H1 (cell line): ENCODE measurements at regions not wholly inside any gene's neighbourhood (a gene's known extent, or its start where the extent isn't known, plus 50 kb on each side); places are given as distances from the start of the nearest gene placed in this dataset.

ENCODE experiments used
- CTCF ChIA-PET: fragments of 300-600 bp; sonication (Branson Sonifier 250); formaldehyde crosslinking; loops from one replicate; lab custom pipeline; 2021; ENCODE audit not compliant: partially characterized antibody; lab: Charles Lee
- POLR2A ChIA-PET: fragments of 300-600 bp; sonication (Branson Sonifier 250); formaldehyde crosslinking; loops from one replicate; lab custom pipeline; 2021; ENCODE audit warnings: inconsistent platforms; ENCODE audit not compliant: partially characterized antibody; lab: Charles Lee
- DNase-seq, 2 experiments: peaks; one replicate each; pipeline versions ENCODE4 v3.0.0 to v3.0.0-alpha.2; 2010 to 2022; ENCODE audit warnings: low spot score in 2 of 2, low read depth in 1 of 2, mixed read lengths in 1 of 2
- FAIRE-seq: peaks from 2 replicates; lab custom pipeline; 2011; peaks lifted over from hg19 to GRCh38; lab: Jason Lieb, UNC
- H2AFZ ChIP-seq: 2 replicates; pipeline ENCODE4 v1.8.1; 2012; ENCODE audit warnings: low read length, inconsistent platforms
- H2AK5ac ChIP-seq: 2 replicates; pipeline ENCODE4 v1.6.1; 2013; ENCODE audit warnings: low read depth, low read length
- H2BK120ac ChIP-seq: replicated peaks from 2 replicates; pipeline ENCODE3; 2013; ENCODE audit warnings: low read depth, low read length, inconsistent platforms
- H2BK12ac ChIP-seq: 2 replicates; pipeline ENCODE4 v1.6.1; 2013; ENCODE audit warnings: low read depth, low read length
- H2BK15ac ChIP-seq: 2 replicates; pipeline ENCODE4 v1.6.1; 2013; ENCODE audit warnings: low read length
- H2BK20ac ChIP-seq: 2 replicates; pipeline ENCODE4 v1.6.1; 2013; ENCODE audit warnings: low read length
- H2BK5ac ChIP-seq: 2 replicates; pipeline ENCODE4 v1.6.1; 2013; ENCODE audit warnings: low read depth, low read length
- H3K14ac ChIP-seq: 2 replicates; pipeline ENCODE4 v1.6.1; 2013; ENCODE audit warnings: inconsistent platforms; ENCODE audit not compliant: insufficient read length
- H3K18ac ChIP-seq: 2 replicates; pipeline ENCODE4 v1.6.1; 2013; ENCODE audit warnings: low read length; ENCODE audit errors: extremely low read depth
- H3K23ac ChIP-seq: 2 replicates; pipeline ENCODE4 v1.6.1; 2013; ENCODE audit warnings: inconsistent platforms; ENCODE audit not compliant: insufficient read length
- H3K23me2 ChIP-seq: 2 replicates; pipeline ENCODE4 v1.6.1; 2013; ENCODE audit warnings: low read depth, low read length
- H3K27ac ChIP-seq: 2 replicates; pipeline ENCODE4 v1.6.1; 2011; ENCODE audit warnings: low read depth, low read length, inconsistent platforms
- H3K27me3 ChIP-seq, 4 experiments: replicated peaks in 1 of 4; 1 replicate in 1 of 4; 2 replicates in 3 of 4; pipeline versions ENCODE4 v1.6.1 to v1.8.1; 2011 to 2013; ENCODE audit warnings: low read length in 3 of 4, mild to moderate bottlenecking in 3 of 4, inconsistent platforms in 2 of 4, mixed read lengths in 2 of 4, moderate library complexity in 1 of 4; ENCODE audit not compliant: control insufficient read depth in 3 of 4, insufficient read depth in 3 of 4; ENCODE audit errors: extremely low read depth in 1 of 4
- H3K36me3 ChIP-seq, 4 experiments: 2 replicates each; pipeline versions ENCODE4 v1.6.1 to v1.8.1; 2011 to 2013; ENCODE audit warnings: mild to moderate bottlenecking in 4 of 4, low read length in 3 of 4, moderate library complexity in 2 of 4, control low read depth in 1 of 4, inconsistent platforms in 1 of 4; ENCODE audit not compliant: insufficient read depth in 4 of 4, control insufficient read depth in 2 of 4
- H3K4ac ChIP-seq: replicated peaks from 2 replicates; pipeline ENCODE3; 2013; ENCODE audit warnings: low read length, low read depth, mixed read lengths, inconsistent platforms; ENCODE audit not compliant: insufficient read length
- H3K4me1 ChIP-seq, 4 experiments: replicated peaks in 1 of 4; 1 replicate in 1 of 4; 2 replicates in 3 of 4; pipeline versions ENCODE4 v1.6.1 to v1.8.1; 2011 to 2013; ENCODE audit warnings: low read length in 3 of 4, inconsistent platforms in 2 of 4, mixed read lengths in 1 of 4; ENCODE audit not compliant: insufficient read depth in 4 of 4, control insufficient read depth in 3 of 4
- H3K4me2 ChIP-seq, 2 experiments: 2 replicates each; pipeline versions ENCODE4 v1.6.1 to v1.8.1; 2011 to 2013; ENCODE audit warnings: low read depth in 2 of 2, low read length in 2 of 2, control low read depth in 1 of 2, inconsistent platforms in 1 of 2, mild to moderate bottlenecking in 1 of 2; ENCODE audit not compliant: insufficient read depth in 1 of 2
- H3K4me3 ChIP-seq, 4 experiments: fragments of 200-600, 300-600 bp in 1 of 4; sonication (generic), shearing (Covaris generic), sonication (Bioruptor Twin) in 1 of 4; 2 replicates each; pipeline versions ENCODE4 v1.5.1 to v1.8.1; 2011 to 2016; ENCODE audit warnings: low read length in 4 of 4, low read depth in 3 of 4, control low read depth in 2 of 4, inconsistent platforms in 2 of 4, mild to moderate bottlenecking in 2 of 4, mixed read lengths in 1 of 4, moderate library complexity in 1 of 4; ENCODE audit not compliant: insufficient read depth in 2 of 4; ENCODE audit errors: extremely low read depth in 1 of 4
- H3K56ac ChIP-seq: replicated peaks from 2 replicates; pipeline ENCODE3; 2013; ENCODE audit warnings: low read depth, mild to moderate bottlenecking, mixed read lengths, low read length, inconsistent platforms; ENCODE audit not compliant: insufficient read length
- H3K79me1 ChIP-seq: 2 replicates; pipeline ENCODE4 v1.6.1; 2013; ENCODE audit warnings: low read depth, low read length, control low read depth
- H3K79me2 ChIP-seq, 2 experiments: 2 replicates each; pipeline versions ENCODE4 v1.6.1 to v1.8.1; 2012 to 2013; ENCODE audit warnings: low read length in 2 of 2, mild to moderate bottlenecking in 2 of 2, inconsistent platforms in 1 of 2; ENCODE audit not compliant: insufficient read depth in 2 of 2, control insufficient read depth in 1 of 2
- H3K9ac ChIP-seq, 4 experiments: replicated peaks in 1 of 4; 1 replicate in 1 of 4; 2 replicates in 3 of 4; pipeline versions ENCODE4 v1.6.1 to v1.8.1; 2011 to 2013; ENCODE audit warnings: low read depth in 3 of 4, low read length in 3 of 4, control low read depth in 2 of 4, mild to moderate bottlenecking in 2 of 4, moderate library complexity in 2 of 4, inconsistent platforms in 1 of 4; ENCODE audit errors: extremely low read depth in 1 of 4
- H3K9me3 ChIP-seq, 2 experiments: 2 replicates each; pipeline versions ENCODE4 v1.6.1 to v1.8.1; 2012 to 2013; ENCODE audit warnings: mild to moderate bottlenecking in 2 of 2, moderate library complexity in 2 of 2, control low read depth in 1 of 2, inconsistent platforms in 1 of 2, low read depth in 1 of 2, low read length in 1 of 2, mixed read lengths in 1 of 2; ENCODE audit not compliant: insufficient read depth in 2 of 2
- H4K20me1 ChIP-seq, 2 experiments: replicated peaks in 1 of 2; 2 replicates each; pipeline versions ENCODE3 to v1.8.1; 2011 to 2013; ENCODE audit warnings: inconsistent platforms in 2 of 2, low read length in 2 of 2, mild to moderate bottlenecking in 1 of 2; ENCODE audit not compliant: insufficient read depth in 2 of 2, control insufficient read depth in 1 of 2
- H4K5ac ChIP-seq: 2 replicates; pipeline ENCODE4 v1.6.1; 2013; ENCODE audit warnings: low read length, low read depth, mixed read lengths, inconsistent platforms; ENCODE audit not compliant: insufficient read length
- H4K8ac ChIP-seq: 2 replicates; pipeline ENCODE4 v1.8.0; 2013; ENCODE audit warnings: mild to moderate bottlenecking, moderate library complexity, low read length, inconsistent platforms; ENCODE audit not compliant: insufficient read depth; ENCODE audit errors: extremely low read depth
- H4K91ac ChIP-seq: replicated peaks from 2 replicates; pipeline ENCODE3; 2013; ENCODE audit warnings: low read length, mixed read lengths, inconsistent platforms; ENCODE audit not compliant: insufficient read length
- ASH2L ChIP-seq: fragments of 200-600, 300-600 bp; sonication (generic); IDR thresholded peaks from one replicate; pipeline ENCODE4 v1.7.1; 2017; ENCODE audit warnings: low read length
- BACH1 ChIP-seq: IDR thresholded peaks from 2 replicates; pipeline ENCODE4 v1.6.1; 2012; ENCODE audit warnings: low read length, improper control_type of control experiment
- CBX5 ChIP-seq: fragments of 300-800, 300-1000 bp; sonication (generic); IDR thresholded peaks from 2 replicates; pipeline ENCODE4 v1.7.1; 2016; ENCODE audit warnings: antibody characterized with exemption, low read length, low read depth
- EP300 ChIP-seq, 2 experiments: IDR thresholded peaks; 1 replicate in 1 of 2; 2 replicates in 1 of 2; pipeline ENCODE4 v1.6.1; 2011 to 2012; ENCODE audit warnings: low read depth in 2 of 2, low read length in 2 of 2, mild to moderate bottlenecking in 2 of 2, borderline replicate concordance in 1 of 2, inconsistent platforms in 1 of 2, moderate library complexity in 1 of 2
- FOSL1 ChIP-seq: IDR thresholded peaks from 2 replicates; pipeline ENCODE4 v1.6.1; 2011; ENCODE audit warnings: mild to moderate bottlenecking, low read depth, low read length, moderate library complexity; ENCODE audit not compliant: insufficient read depth
- GABPA ChIP-seq: IDR thresholded peaks from 2 replicates; pipeline ENCODE4 v1.6.1; 2011; ENCODE audit warnings: mild to moderate bottlenecking, low read length, moderate library complexity, borderline replicate concordance; ENCODE audit not compliant: insufficient read depth
- JUND ChIP-seq: IDR thresholded peaks from 2 replicates; pipeline ENCODE4 v1.6.1; 2011; ENCODE audit warnings: mild to moderate bottlenecking, improper control_type of control experiment, low read length
- SAP30 ChIP-seq: fragments of 300-600 bp; sonication (generic); IDR thresholded peaks from 2 replicates; pipeline ENCODE4 v1.7.1; 2012; ENCODE audit warnings: low read length, moderate library complexity, mild to moderate bottlenecking, inconsistent platforms; ENCODE audit not compliant: insufficient read depth, insufficient replicate concordance
- TAF7 ChIP-seq: optimal IDR thresholded peaks from 2 replicates; pipeline ENCODE3; 2011; ENCODE audit warnings: low read depth, mild to moderate bottlenecking, inconsistent platforms, low read length, moderate library complexity, borderline replicate concordance
- YY1 ChIP-seq: IDR thresholded peaks from 2 replicates; pipeline ENCODE4 v1.6.1; 2011; ENCODE audit warnings: low read depth, mild to moderate bottlenecking, low read length
- WGBS, 2 experiments: shearing (Covaris generic) in 1 of 2; methylation state at CpG; one replicate each; pipeline versions ENCODE4 v1.1.6 to v1.1.7; 2013 to 2015; ENCODE audit warnings: low lambda C conversion rate in 2 of 2, mixed read lengths in 2 of 2, inconsistent platforms in 1 of 2, low coverage in 1 of 2, missing lambda C conversion rate in 1 of 2; ENCODE audit not compliant: insufficient replicate concordance in 2 of 2, insufficient coverage in 1 of 2, insufficient read length in 1 of 2; ENCODE audit errors: extremely low coverage in 1 of 2, missing lambda C conversion rate in 1 of 2; 5-methylcytosine and 5-hydroxymethylcytosine counted together
- TF ChIP-seq, protein P1 (sequence below), 3 experiments: IDR thresholded peaks; 1 replicate in 2 of 3; 2 replicates in 1 of 3; pipeline versions ENCODE4 v1.5.1 to v1.6.1; 2011; ENCODE audit warnings: low read length in 3 of 3, mild to moderate bottlenecking in 3 of 3, inconsistent platforms in 2 of 3, low read depth in 1 of 3, moderate library complexity in 1 of 3; ENCODE audit not compliant: insufficient read depth in 1 of 3; ENCODE audit errors: control extremely low read depth in 1 of 3

DNA sequence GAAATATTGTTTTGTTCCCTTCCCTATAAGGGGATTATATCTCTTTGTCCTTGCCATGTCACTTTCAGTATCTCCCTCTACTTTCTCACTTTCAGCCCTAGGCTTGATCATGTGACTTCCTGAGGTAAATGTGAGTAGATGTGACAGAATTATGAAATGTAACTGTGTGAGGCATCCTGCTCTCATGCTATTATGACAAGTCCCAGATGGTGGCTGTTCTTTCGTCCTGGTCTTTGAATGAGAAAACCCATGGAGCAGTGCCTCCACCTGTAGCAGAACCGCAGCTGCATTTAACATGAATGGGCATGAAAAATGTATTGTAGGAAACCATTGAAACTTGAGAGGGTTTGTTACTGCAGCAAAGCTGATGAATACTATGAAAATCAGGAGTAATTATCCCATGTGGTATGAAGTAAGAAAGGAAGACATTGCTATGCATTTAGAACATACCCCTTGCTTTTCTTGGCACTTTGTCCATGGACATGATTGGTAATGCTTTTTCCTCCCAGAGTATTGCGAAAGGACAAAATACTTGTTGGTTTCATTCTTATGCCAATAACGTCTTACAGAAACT, 202.2 kb upstream of the GPRIN3 start:
- Histone ChIP-seq H3K79me1 (no peaks in the 10 kb centered on the region), H3K9me3 (peaks cover 3 to 6% of the 10 kb centered on the region in 2 experiments; a peak in 2 of 4 replicates), H2BK15ac (no peak overlapping the region), H2AFZ (no peak overlapping the region), H2AK5ac (no peak overlapping the region), H3K4me3 (no peak overlapping the region), H3K23ac (no peak overlapping the region), H4K20me1 (no peaks in the 10 kb centered on the region), H3K14ac (no peak overlapping the region), H3K9ac (no peak overlapping the region), H2BK120ac (no peak overlapping the region), H3K4me2 (no peak overlapping the region), H3K27me3 (no peaks in the 10 kb centered on the region), H2BK12ac (no peak overlapping the region), H3K4ac (no peak overlapping the region), H3K23me2 (no peaks in the 10 kb centered on the region), H3K4me1 (peaks cover 0 to 6% (median 3%) of the 10 kb centered on the region in 4 experiments; a peak in 4 of 7 replicates), H3K56ac (no peak overlapping the region), H4K5ac (no peak overlapping the region), H3K36me3 (no peaks in the 10 kb centered on the region), H4K8ac (no peak overlapping the region), H3K18ac (no peak overlapping the region), H3K79me2 (no peaks in the 10 kb centered on the region), H2BK20ac (no peak overlapping the region), H3K27ac (no peak overlapping the region), H2BK5ac (no peak overlapping the region), H4K91ac (no peak overlapping the region)
- DNase-seq (no peak), FAIRE-seq (no peak)
- ChIA-PET CTCF (interaction anchor here (0.6 to 1.2 kb wide), 2 partner anchors 15 to 49 kb away, joined by 3 read pairs; no protein-coding TSS in a partner anchor), POLR2A (no interaction called here)
- WGBS, 2 experiments = 99% methylated on average over 4 of the region's 4 CpGs; no CpG with 5 or more reads in 1 of the 2 experiments
- TF ChIP-seq GABPA = no peak
- no peak for TF ChIP-seq YY1
- no peak for TF ChIP-seq JUND
- TF ChIP-seq ASH2L = no peak
- no peak for TF ChIP-seq TAF7
- no peak for TF ChIP-seq FOSL1
- no peak for TF ChIP-seq CBX5
- TF ChIP-seq BACH1 = no peak
- TF ChIP-seq SAP30 = no peak
- TF ChIP-seq, protein P1, sequence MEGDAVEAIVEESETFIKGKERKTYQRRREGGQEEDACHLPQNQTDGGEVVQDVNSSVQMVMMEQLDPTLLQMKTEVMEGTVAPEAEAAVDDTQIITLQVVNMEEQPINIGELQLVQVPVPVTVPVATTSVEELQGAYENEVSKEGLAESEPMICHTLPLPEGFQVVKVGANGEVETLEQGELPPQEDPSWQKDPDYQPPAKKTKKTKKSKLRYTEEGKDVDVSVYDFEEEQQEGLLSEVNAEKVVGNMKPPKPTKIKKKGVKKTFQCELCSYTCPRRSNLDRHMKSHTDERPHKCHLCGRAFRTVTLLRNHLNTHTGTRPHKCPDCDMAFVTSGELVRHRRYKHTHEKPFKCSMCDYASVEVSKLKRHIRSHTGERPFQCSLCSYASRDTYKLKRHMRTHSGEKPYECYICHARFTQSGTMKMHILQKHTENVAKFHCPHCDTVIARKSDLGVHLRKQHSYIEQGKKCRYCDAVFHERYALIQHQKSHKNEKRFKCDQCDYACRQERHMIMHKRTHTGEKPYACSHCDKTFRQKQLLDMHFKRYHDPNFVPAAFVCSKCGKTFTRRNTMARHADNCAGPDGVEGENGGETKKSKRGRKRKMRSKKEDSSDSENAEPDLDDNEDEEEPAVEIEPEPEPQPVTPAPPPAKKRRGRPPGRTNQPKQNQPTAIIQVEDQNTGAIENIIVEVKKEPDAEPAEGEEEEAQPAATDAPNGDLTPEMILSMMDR (IDR thresholded peaks at IDR 0.05; ENCODE audit: control extremely low read depth in 1 of 3, insufficient read depth in 1 of 3, low read depth in 1 of 3, low read length in 3 of 3) = no peak
- TF ChIP-seq EP300 (IDR thresholded peaks at IDR 0.05; ENCODE audit: borderline replicate concordance in 1 of 2, low read depth in 2 of 2, low read length in 2 of 2) = no peak
